Testis (tissue), 2 donors: ENCODE measurements at regions not wholly inside any gene's neighbourhood (a gene's known extent, or its start where the extent isn't known, plus 50 kb on each side); places are given as distances from the start of the nearest gene placed in this dataset.

Experiments
- DNase-seq: peaks from one replicate; pipeline ENCODE4 v3.0.0-alpha.2; 2019
- H3K27ac ChIP-seq, 2 donors: fragments of 200-600 bp; sonication (generic); one replicate each; pipeline ENCODE4 v1.5.1; 2019
- H3K27me3 ChIP-seq: fragments of 200-600 bp; sonication (generic); one replicate; pipeline ENCODE4 v1.5.1; 2019
- H3K36me3 ChIP-seq: fragments of 200-600 bp; sonication (generic); one replicate; pipeline ENCODE4 v1.5.1; 2017; ENCODE audit warnings: low read depth; ENCODE audit errors: missing control alignments
- H3K4me1 ChIP-seq: fragments of 200-600 bp; sonication (generic); one replicate; pipeline ENCODE4 v1.5.1; 2019
- H3K4me3 ChIP-seq, 2 donors: fragments of 200-600 bp; sonication (generic); one replicate each; pipeline ENCODE4 v1.5.1; 2017 to 2019
- H3K9me3 ChIP-seq: fragments of 200-600 bp; sonication (generic); one replicate; pipeline ENCODE4 v1.5.1; 2017
- POLR2A ChIP-seq: fragments of 450-650 bp; IDR thresholded peaks from one replicate; pipeline ENCODE4 v1.6.1; 2017; ENCODE audit warnings: antibody characterized with exemption, mild to moderate bottlenecking, moderate library complexity
- WGBS, 2 donors: methylation state at CpG; one replicate each; pipeline ENCODE4 v1.1.5; 2018; 5-methylcytosine and 5-hydroxymethylcytosine counted together
- intact Hi-C: fragments of 100-400 bp; cut with DNase I; formaldehyde crosslinking; loops from one replicate; pipeline ENCODE4 v1.15.1; 2023; ENCODE audit warnings: low total_unique reads
- TF ChIP-seq, protein P1 (sequence below), 3 experiments: fragments of 450-650 bp in 2 of 3; fragments of 200-600 bp in 1 of 3; sonication (generic) in 1 of 3; IDR thresholded peaks; one replicate each; pipeline ENCODE4 v1.5.1; 2016 to 2019; ENCODE audit warnings: antibody characterized with exemption in 3 of 3, mild to moderate bottlenecking in 2 of 3, moderate library complexity in 1 of 3

DNA sequence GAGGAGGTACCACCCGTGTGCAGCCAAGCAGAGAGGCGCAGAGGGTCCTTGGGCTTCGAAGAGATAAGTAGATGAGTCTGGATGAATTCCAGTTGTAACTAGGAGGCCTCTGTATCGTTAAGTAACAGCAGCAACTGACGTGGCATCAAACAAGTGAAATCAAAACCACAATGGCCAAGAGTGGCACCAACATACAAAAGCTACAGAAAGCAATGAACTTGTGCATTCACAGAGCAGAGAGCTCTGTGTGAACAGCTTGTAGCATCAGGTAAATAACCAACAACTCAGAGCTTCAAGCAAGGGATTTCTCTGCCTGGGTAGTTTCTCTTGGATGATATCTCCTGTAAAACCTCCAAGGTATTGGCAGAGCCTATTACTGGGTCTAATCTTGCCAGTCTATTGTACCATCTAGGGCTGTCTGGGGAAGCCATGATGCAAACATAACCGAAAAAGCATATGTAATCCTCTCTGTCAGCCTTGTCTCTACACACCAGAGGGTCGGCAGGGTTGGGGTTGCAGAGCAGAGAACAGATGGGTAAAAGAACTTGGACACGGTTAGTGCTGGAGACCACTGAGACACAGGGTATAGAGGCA is 83.1 kb upstream of the USP47 start:
- no peak for DNase-seq
- 75 to 81% methylated on average over 8 of the region's 8 CpGs for WGBS, 2 donors
- TF ChIP-seq, protein P1, sequence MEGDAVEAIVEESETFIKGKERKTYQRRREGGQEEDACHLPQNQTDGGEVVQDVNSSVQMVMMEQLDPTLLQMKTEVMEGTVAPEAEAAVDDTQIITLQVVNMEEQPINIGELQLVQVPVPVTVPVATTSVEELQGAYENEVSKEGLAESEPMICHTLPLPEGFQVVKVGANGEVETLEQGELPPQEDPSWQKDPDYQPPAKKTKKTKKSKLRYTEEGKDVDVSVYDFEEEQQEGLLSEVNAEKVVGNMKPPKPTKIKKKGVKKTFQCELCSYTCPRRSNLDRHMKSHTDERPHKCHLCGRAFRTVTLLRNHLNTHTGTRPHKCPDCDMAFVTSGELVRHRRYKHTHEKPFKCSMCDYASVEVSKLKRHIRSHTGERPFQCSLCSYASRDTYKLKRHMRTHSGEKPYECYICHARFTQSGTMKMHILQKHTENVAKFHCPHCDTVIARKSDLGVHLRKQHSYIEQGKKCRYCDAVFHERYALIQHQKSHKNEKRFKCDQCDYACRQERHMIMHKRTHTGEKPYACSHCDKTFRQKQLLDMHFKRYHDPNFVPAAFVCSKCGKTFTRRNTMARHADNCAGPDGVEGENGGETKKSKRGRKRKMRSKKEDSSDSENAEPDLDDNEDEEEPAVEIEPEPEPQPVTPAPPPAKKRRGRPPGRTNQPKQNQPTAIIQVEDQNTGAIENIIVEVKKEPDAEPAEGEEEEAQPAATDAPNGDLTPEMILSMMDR (IDR thresholded peaks at IDR 0.05), result no peak
- no peak for TF ChIP-seq POLR2A

DNA sequence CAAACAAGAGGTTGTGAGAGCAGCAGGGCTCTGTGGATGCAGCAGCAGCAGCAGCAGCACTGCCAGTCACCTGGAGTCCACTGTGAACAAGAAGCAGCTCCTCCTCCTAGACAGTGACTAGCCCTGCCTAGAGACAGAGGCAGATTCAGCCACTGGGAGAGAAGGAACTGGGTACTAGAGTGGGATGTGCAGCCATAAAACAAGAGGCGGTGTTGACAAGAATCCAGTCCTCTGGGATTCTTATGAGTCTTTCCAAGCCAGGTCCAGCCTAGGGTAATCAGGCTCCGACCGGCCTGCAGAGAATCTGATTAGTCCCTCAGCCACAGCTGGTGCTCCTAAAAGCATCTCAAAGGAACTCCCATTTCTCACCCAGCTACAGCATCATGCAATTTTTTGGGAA is 83.9 kb upstream of the USP47 start:
- 71 to 72% methylated on average over 3 of the region's 3 CpGs for WGBS, 2 donors
- no peak for DNase-seq
- Histone ChIP-seq H3K4me1 (no peaks in the 10 kb centered on the region), H3K27ac (no peak overlapping the region), H3K9me3 (no peaks in the 10 kb centered on the region), H3K4me3 (no peak overlapping the region), H3K27me3 (no peaks in the 10 kb centered on the region), H3K36me3 (no peaks in the 10 kb centered on the region)
- TF ChIP-seq, protein P1 (IDR thresholded peaks at IDR 0.05), result no peak
- no peak for TF ChIP-seq POLR2A
- intact Hi-C loops, result no loop called here

More for the DNA sequence above, 83.1 kb upstream of the USP47 start:
- H3K27ac ChIP-seq, result no peak overlapping the region
- intact Hi-C loops, result no loop called here
- no peak overlapping the region for H3K4me3 ChIP-seq
- H3K9me3 ChIP-seq, result no peaks in the 10 kb centered on the region
- H3K4me1 ChIP-seq, result no peaks in the 10 kb centered on the region
- no peaks in the 10 kb centered on the region for H3K27me3 ChIP-seq
- H3K36me3 ChIP-seq, result no peaks in the 10 kb centered on the region

DNA sequence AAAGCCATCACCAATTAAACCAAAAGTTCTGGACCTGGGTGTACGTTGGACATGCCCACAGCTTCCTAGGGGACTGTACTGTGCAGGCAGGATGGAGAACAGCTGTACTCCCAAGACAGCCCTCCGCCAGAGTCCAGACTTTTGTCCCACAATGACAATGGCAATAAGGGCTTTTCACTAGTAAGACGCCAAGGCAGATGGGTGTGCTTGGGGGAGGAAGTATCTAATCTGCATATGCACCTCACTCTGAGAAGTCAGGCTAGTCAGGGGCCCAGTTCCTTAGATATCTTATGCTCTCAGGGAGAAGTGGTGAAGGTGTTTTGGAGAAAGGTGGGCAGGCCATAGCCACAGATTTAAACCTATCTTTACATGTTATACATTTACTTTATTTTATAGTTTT is 85.1 kb upstream of the USP47 start:
- Histone ChIP-seq H3K36me3 (no peaks in the 10 kb centered on the region), H3K27me3 (no peaks in the 10 kb centered on the region), H3K27ac (no peak overlapping the region), H3K9me3 (no peaks in the 10 kb centered on the region), H3K4me1 (no peaks in the 10 kb centered on the region), H3K4me3 (no peak overlapping the region)
- 92 to 95% methylated on average over 3 of the region's 3 CpGs for WGBS, 2 donors
- no peak for DNase-seq
- TF ChIP-seq, protein P1 (IDR thresholded peaks at IDR 0.05), result no peak
- TF ChIP-seq POLR2A, result no peak
- intact Hi-C loops, result no loop called here

DNA sequence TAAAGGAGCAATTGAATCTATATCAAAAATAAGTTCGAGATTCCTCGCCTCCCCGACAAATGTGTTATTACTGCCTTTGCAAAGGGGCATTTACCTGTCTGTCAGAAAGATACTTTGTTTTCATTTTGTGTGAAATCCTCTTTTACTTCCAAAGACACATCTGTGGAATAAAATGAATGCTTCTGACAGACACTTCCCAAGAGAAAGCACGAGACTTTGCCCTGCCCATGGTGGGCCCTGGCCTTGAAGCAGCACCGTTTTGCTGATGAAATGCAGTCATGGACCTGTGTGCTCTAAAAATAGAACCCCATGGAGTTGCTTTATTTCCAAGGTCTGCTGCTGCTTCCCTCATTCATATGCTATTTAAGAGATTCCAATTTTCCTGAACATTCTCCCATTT is 85.9 kb upstream of the USP47 start:
- H3K27me3 ChIP-seq, result no peaks in the 10 kb centered on the region
- DNase-seq, result no peak
- TF ChIP-seq, protein P1 (IDR thresholded peaks at IDR 0.05), result no peak
- TF ChIP-seq POLR2A, result no peak
- H3K4me3 ChIP-seq, result no peak overlapping the region
- no peaks in the 10 kb centered on the region for H3K4me1 ChIP-seq
- no peak overlapping the region for H3K27ac ChIP-seq
- no peaks in the 10 kb centered on the region for H3K9me3 ChIP-seq
- 68 to 80% methylated on average over 5 of the region's 5 CpGs for WGBS, 2 donors
- no peaks in the 10 kb centered on the region for H3K36me3 ChIP-seq
- intact Hi-C loops, result no loop called here

DNA sequence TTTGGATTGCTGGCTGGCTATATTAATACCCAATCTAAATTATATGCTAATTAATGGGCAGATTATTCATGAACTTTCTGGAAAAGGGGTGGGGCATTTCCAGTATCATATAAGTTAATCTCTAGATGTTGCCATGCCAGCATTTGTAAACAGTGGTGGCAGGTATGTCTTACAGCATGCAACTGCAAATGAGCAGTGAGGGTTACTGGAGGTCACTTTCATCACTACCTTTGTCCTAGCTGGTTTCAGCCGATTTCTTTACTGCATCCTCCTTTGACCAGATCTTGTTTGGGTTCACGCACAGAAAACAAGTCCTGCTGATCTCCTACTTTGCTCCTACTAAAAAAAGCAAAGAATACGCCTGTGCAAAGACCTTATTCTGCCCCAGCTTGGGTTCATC is 89.1 kb upstream of the USP47 start:
- no peaks in the 10 kb centered on the region for H3K27me3 ChIP-seq
- no peaks in the 10 kb centered on the region for H3K36me3 ChIP-seq
- TF ChIP-seq, protein P1 (IDR thresholded peaks at IDR 0.05), result no peak
- TF ChIP-seq POLR2A, result no peak
- no peak for DNase-seq
- WGBS, 2 donors, result 87 to 89% methylated on average over 3 of the region's 3 CpGs
- H3K4me1 ChIP-seq, result no peaks in the 10 kb centered on the region
- H3K27ac ChIP-seq, result no peak overlapping the region
- intact Hi-C loops, result no loop called here
- H3K9me3 ChIP-seq, result no peaks in the 10 kb centered on the region
- no peak overlapping the region for H3K4me3 ChIP-seq
